ENCODE measurements at regions not wholly inside any gene's neighbourhood (a gene's known extent, or its start where the extent isn't known, plus 50 kb on each side); places are given as distances from the start of the nearest gene placed in this dataset.

DNA sequence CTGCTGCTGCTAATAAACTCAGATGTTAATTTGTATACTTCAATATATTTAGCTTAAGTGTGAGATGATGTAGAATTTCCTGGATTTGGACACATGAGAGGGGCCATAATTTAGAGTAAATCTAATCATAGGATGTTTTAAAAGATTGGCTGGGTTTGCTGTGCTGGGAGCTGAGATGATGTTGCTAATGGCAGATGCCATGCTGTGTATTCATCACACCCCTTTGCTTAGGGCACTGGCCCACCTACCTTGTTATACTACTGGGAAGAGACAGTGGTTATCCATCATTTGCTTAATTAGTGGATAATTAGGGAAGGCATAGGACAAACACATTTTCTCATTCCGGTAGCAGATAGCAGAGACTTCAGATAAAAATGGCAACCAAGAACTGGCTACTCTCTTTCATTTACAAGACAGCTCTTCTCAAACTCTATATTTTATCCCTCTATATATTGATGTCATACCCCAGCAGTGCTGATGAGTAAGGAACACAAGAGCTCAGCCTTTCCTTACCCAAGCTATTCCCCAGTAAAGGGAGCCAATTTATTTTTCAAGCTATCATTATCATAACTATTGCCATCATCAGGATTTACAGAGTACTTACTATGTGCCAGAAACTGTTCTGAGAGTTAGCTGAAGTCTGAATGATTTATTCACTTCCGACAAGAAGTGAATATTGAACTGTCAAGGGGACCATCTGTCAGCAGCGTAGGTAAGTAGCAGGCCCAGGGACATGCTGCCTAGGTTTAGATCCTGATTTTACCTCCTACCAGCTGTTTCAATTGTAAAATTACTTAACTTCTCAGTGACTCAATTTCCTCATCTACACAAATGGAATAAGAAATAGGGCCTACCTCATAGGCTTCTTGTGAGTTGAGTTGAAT lies 204.6 kb upstream of the FLRT2 start:
- TF ChIP-seq POLR2A (IDR thresholded peaks at IDR 0.05), result no peak
- TF ChIP-seq, protein P1, sequence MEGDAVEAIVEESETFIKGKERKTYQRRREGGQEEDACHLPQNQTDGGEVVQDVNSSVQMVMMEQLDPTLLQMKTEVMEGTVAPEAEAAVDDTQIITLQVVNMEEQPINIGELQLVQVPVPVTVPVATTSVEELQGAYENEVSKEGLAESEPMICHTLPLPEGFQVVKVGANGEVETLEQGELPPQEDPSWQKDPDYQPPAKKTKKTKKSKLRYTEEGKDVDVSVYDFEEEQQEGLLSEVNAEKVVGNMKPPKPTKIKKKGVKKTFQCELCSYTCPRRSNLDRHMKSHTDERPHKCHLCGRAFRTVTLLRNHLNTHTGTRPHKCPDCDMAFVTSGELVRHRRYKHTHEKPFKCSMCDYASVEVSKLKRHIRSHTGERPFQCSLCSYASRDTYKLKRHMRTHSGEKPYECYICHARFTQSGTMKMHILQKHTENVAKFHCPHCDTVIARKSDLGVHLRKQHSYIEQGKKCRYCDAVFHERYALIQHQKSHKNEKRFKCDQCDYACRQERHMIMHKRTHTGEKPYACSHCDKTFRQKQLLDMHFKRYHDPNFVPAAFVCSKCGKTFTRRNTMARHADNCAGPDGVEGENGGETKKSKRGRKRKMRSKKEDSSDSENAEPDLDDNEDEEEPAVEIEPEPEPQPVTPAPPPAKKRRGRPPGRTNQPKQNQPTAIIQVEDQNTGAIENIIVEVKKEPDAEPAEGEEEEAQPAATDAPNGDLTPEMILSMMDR (IDR thresholded peaks at IDR 0.05), result no peak
